ENCODE measurements at regions not wholly inside any gene's neighbourhood (a gene's known extent, or its start where the extent isn't known, plus 50 kb on each side); places are given as distances from the start of the nearest gene placed in this dataset.

DNA sequence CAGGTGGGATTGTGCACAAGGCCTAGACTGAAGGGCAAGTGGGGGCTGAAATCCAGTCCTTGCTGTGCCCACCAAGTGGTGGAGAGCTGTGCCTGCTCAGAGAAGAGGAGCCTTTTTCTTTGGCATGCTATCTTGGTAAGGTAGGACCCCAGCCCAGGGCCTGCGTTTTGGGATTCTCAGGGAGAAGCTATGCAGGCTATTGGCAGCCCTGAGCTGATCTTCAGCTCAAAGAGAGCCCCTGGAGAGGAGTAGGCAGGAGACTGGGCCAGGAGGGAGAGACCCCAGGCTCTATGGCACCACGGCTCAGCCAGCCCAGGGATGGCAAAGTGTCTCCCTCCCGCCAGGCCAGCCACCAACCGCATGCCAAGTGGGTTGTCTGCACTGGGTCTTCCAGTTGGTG is 119.2 kb upstream of the PCBD1 start (continued):
- TF ChIP-seq PRDM2 (tag by site-specific recombination; IDR thresholded peaks at IDR 0.05; ENCODE audit: borderline replicate concordance) (no peak), ZNF514 (tag by site-specific recombination; IDR thresholded peaks at IDR 0.05) (no peak), ZNF202 (tag by site-specific recombination; IDR thresholded peaks at IDR 0.05; ENCODE audit: borderline replicate concordance) (no peak), ZNF221 (tag by site-specific recombination; IDR thresholded peaks at IDR 0.05; ENCODE audit: borderline replicate concordance) (no peak), SCRT1 (tag by site-specific recombination; IDR thresholded peaks at IDR 0.05; ENCODE audit: borderline replicate concordance) (no peak), ZNF654 (tag by site-specific recombination; IDR thresholded peaks at IDR 0.05; ENCODE audit: low read depth) (no peak), PRDM1 (tag by site-specific recombination; IDR thresholded peaks at IDR 0.05) (no peak), ZNF792 (tag by site-specific recombination; IDR thresholded peaks at IDR 0.05) (no peak)
- TF ChIP-seq, protein P1, sequence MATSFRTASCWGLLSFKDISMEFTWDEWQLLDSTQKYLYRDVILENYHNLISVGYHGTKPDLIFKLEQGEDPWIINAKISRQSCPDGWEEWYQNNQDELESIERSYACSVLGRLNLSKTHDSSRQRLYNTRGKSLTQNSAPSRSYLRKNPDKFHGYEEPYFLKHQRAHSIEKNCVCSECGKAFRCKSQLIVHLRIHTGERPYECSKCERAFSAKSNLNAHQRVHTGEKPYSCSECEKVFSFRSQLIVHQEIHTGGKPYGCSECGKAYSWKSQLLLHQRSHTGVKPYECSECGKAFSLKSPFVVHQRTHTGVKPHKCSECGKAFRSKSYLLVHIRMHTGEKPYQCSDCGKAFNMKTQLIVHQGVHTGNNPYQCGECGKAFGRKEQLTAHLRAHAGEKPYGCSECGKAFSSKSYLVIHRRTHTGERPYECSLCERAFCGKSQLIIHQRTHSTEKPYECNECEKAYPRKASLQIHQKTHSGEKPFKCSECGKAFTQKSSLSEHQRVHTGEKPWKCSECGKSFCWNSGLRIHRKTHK (tag by site-specific recombination; IDR thresholded peaks at IDR 0.05) = no peak
- TF ChIP-seq, protein P2, sequence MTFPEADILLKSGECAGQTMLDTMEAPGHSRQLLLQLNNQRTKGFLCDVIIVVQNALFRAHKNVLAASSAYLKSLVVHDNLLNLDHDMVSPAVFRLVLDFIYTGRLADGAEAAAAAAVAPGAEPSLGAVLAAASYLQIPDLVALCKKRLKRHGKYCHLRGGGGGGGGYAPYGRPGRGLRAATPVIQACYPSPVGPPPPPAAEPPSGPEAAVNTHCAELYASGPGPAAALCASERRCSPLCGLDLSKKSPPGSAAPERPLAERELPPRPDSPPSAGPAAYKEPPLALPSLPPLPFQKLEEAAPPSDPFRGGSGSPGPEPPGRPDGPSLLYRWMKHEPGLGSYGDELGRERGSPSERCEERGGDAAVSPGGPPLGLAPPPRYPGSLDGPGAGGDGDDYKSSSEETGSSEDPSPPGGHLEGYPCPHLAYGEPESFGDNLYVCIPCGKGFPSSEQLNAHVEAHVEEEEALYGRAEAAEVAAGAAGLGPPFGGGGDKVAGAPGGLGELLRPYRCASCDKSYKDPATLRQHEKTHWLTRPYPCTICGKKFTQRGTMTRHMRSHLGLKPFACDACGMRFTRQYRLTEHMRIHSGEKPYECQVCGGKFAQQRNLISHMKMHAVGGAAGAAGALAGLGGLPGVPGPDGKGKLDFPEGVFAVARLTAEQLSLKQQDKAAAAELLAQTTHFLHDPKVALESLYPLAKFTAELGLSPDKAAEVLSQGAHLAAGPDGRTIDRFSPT (tag by site-specific recombination; IDR thresholded peaks at IDR 0.05) = no peak
- TF ChIP-seq, protein P3, sequence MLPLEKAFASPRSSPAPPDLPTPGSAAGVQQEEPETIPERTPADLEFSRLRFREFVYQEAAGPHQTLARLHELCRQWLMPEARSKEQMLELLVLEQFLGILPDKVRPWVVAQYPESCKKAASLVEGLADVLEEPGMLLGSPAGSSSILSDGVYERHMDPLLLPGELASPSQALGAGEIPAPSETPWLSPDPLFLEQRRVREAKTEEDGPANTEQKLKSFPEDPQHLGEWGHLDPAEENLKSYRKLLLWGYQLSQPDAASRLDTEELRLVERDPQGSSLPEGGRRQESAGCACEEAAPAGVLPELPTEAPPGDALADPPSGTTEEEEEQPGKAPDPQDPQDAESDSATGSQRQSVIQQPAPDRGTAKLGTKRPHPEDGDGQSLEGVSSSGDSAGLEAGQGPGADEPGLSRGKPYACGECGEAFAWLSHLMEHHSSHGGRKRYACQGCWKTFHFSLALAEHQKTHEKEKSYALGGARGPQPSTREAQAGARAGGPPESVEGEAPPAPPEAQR (tag by site-specific recombination; IDR thresholded peaks at IDR 0.05) = no peak

DNA sequence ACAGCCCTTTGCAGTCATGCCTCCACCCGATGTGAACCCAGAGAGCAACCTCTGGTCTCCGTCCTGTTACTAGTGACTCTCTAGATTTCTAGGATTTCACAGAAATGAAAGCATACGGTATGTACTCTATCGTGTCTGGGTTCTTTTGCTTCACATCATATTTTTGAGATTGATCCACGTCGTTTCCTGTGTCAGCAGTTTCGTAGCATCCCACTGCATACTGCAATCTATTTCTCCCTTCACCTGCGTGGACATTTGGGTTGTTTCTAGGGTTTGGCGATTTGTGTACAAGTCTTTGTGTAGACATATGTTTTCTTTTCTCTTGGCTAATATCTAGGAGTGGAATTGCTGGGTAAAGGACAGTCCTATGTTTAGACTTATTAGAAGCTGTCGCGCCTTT is 119.8 kb upstream of the PCBD1 start:
- Histone ChIP-seq H3K27ac (ENCODE audit: extremely low read depth, low read depth, low read length) (no peak overlapping the region), H3K4me1 (ENCODE audit: control insufficient read depth, insufficient read depth, low read length) (no peaks in the 10 kb centered on the region), H3K36me3 (ENCODE audit: control insufficient read depth in 2 of 2, insufficient read depth in 1 of 2, low read length in 2 of 2) (no peaks in the 10 kb centered on the region), H3K4me3 (ENCODE audit: low read depth, low read length) (no peak overlapping the region), H3K9me3 (ENCODE audit: control insufficient read depth, insufficient read depth, low read depth, low read length) (no peaks in the 10 kb centered on the region)
- CTCF ChIA-PET = interaction anchor here (1.0 kb wide), 1 partner anchor 13 kb away, joined by 3 read pairs; no protein-coding TSS in a partner anchor
- POLR2A ChIA-PET = no interaction called here
- TF ChIP-seq ZFP69B (tag by site-specific recombination; IDR thresholded peaks at IDR 0.05) = no peak
- no peak for TF ChIP-seq ZNF555 (tag by site-specific recombination; conservative IDR thresholded peaks at IDR 0.05)
- no peak for TF ChIP-seq ZNF701 (tag by site-specific recombination; IDR thresholded peaks at IDR 0.05)
- TF ChIP-seq ZNF10 (tag by site-specific recombination; IDR thresholded peaks at IDR 0.05) = no peak
- no peak for TF ChIP-seq ZNF2 (tag by site-specific recombination; IDR thresholded peaks at IDR 0.05)
- TF ChIP-seq MEIS1 (CRISPR knock-in tag; IDR thresholded peaks at IDR 0.05; ENCODE audit: borderline replicate concordance) = no peak
- TF ChIP-seq GLI4 (tag by site-specific recombination; IDR thresholded peaks at IDR 0.05) = no peak
- no peak for TF ChIP-seq YY1 (tag by site-specific recombination; IDR thresholded peaks at IDR 0.05)
- no peak for TF ChIP-seq ZNF24 (tag by site-specific recombination; IDR thresholded peaks at IDR 0.05)
- no peak for TF ChIP-seq ZNF571 (tag by site-specific recombination; IDR thresholded peaks at IDR 0.05)
- no peak for TF ChIP-seq FEZF1 (tag by site-specific recombination; IDR thresholded peaks at IDR 0.05)
- TF ChIP-seq ZNF155 (tag by site-specific recombination; IDR thresholded peaks at IDR 0.05) = no peak
- no peak for TF ChIP-seq ZNF121 (tag by site-specific recombination; IDR thresholded peaks at IDR 0.05)
- no peak for TF ChIP-seq ZNF138 (tag by site-specific recombination; IDR thresholded peaks at IDR 0.05; ENCODE audit: borderline replicate concordance)

All from HEK293 (cell line).